ENCODE measurements at regions not wholly inside any gene's neighbourhood (a gene's known extent, or its start where the extent isn't known, plus 50 kb on each side); places are given as distances from the start of the nearest gene placed in this dataset.

GRCh38 chr14:62081012-62081612 is 318.9 kb downstream of the SNAPC1 start:
- Histone ChIP-seq H3K4me3 (ENCODE audit: low read depth in 1 of 2, low read length in 1 of 2) (no peak overlapping the region), H3K27ac (no peak overlapping the region), H3K9me3 (no peaks in the 10 kb centered on the region), H3K4me1 (ENCODE audit: control insufficient read depth in 1 of 2, insufficient read depth in 1 of 2, low read depth in 1 of 2, low read length in 1 of 2) (no peaks in the 10 kb centered on the region), H3K36me3 (no peaks in the 10 kb centered on the region), H3K27me3 (no peaks in the 10 kb centered on the region)
- no peak for TF ChIP-seq CTCF (IDR thresholded peaks at IDR 0.05)

GRCh38 chr14:62081951-62082350 is 319.7 kb downstream of the SNAPC1 start:
- H3K36me3 ChIP-seq: no peaks in the 10 kb centered on the region
- no peak for TF ChIP-seq CTCF (IDR thresholded peaks at IDR 0.05)
- no peaks in the 10 kb centered on the region for H3K4me1 ChIP-seq (ENCODE audit: control insufficient read depth in 1 of 2, insufficient read depth in 1 of 2, low read depth in 1 of 2, low read length in 1 of 2)
- no peaks in the 10 kb centered on the region for H3K27me3 ChIP-seq
- no peak overlapping the region for H3K27ac ChIP-seq
- no peaks in the 10 kb centered on the region for H3K9me3 ChIP-seq
- H3K4me3 ChIP-seq (ENCODE audit: low read depth in 1 of 2, low read length in 1 of 2): no peak overlapping the region

- no peaks in the 10 kb centered on the region for H3K9me3 ChIP-seq
- H3K4me3 ChIP-seq (ENCODE audit: low read depth in 1 of 2, low read length in 1 of 2): no peak overlapping the region
- H3K36me3 ChIP-seq: no peaks in the 10 kb centered on the region
- no peaks in the 10 kb centered on the region for H3K4me1 ChIP-seq (ENCODE audit: control insufficient read depth in 1 of 2, insufficient read depth in 1 of 2, low read depth in 1 of 2, low read length in 1 of 2)
- TF ChIP-seq CTCF (IDR thresholded peaks at IDR 0.05): no peak
- no peaks in the 10 kb centered on the region for H3K27me3 ChIP-seq
- no peak overlapping the region for H3K27ac ChIP-seq
Observed at GRCh38 chr14:62082779-62083178, 320.6 kb downstream of the SNAPC1 start.

DNA sequence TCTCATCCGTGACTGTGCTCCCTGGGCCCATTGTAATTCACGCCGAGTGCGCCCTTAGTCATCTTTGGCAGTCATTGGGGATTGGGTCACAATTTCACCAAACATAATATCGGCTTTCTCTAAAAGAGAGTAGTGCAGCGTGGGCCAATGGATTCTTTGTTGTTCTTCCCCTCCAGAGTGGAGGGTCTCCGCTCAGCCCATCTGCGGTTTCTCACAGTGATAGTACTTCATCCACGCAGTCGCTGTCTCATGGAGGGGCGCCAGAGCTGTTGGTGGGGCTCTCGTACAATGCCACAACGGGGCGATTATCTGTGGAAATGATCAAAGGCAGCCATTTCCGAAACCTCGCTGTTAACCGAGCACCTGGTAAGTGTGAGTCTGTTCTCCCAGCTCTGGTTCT is 321.8 kb downstream of the SNAPC1 start:
- Histone ChIP-seq H3K9me3 (no peaks in the 10 kb centered on the region), H3K27ac (no peak overlapping the region), H3K36me3 (no peaks in the 10 kb centered on the region), H3K4me1 (ENCODE audit: control insufficient read depth in 1 of 2, insufficient read depth in 1 of 2, low read depth in 1 of 2, low read length in 1 of 2) (no peaks in the 10 kb centered on the region), H3K27me3 (no peaks in the 10 kb centered on the region), H3K4me3 (ENCODE audit: low read depth in 1 of 2, low read length in 1 of 2) (no peak overlapping the region)
- TF ChIP-seq CTCF (IDR thresholded peaks at IDR 0.05): no peak

GRCh38 chr14:62087191-62087590 is 325.0 kb downstream of the SNAPC1 start:
- no peaks in the 10 kb centered on the region for H3K9me3 ChIP-seq
- H3K4me1 ChIP-seq (ENCODE audit: control insufficient read depth in 1 of 2, insufficient read depth in 1 of 2, low read depth in 1 of 2, low read length in 1 of 2): no peaks in the 10 kb centered on the region
- H3K36me3 ChIP-seq: no peaks in the 10 kb centered on the region
- no peaks in the 10 kb centered on the region for H3K27me3 ChIP-seq
- TF ChIP-seq CTCF (IDR thresholded peaks at IDR 0.05): no peak
- no peak overlapping the region for H3K4me3 ChIP-seq (ENCODE audit: low read depth in 1 of 2, low read length in 1 of 2)
- H3K27ac ChIP-seq: no peak overlapping the region

DNA sequence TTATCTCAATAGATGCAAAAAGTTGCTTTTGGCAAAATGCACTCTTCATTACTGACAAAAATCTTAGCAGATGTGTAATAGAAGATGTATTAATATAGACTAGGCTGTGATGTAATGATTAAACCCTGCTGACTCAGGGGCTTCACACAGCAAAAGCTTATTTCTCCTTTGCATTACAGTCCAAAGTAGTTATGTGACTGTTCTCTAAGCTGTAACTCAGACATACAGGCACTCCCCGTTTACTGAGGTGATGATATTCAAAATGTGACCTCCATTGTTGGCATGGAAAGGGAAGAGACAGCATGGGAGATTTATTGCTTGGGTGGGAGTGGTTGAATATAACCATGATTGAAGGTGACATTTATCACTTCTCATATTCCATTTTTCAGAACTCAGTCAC is 331.5 kb downstream of the SNAPC1 start:
- no peak overlapping the region for H3K4me3 ChIP-seq (ENCODE audit: low read depth in 1 of 2, low read length in 1 of 2)
- no peaks in the 10 kb centered on the region for H3K27me3 ChIP-seq
- H3K27ac ChIP-seq: no peak overlapping the region
- H3K36me3 ChIP-seq: no peaks in the 10 kb centered on the region
- no peak for TF ChIP-seq CTCF (IDR thresholded peaks at IDR 0.05)
- no peaks in the 10 kb centered on the region for H3K4me1 ChIP-seq (ENCODE audit: control insufficient read depth in 1 of 2, insufficient read depth in 1 of 2, low read depth in 1 of 2, low read length in 1 of 2)
- no peaks in the 10 kb centered on the region for H3K9me3 ChIP-seq

Data from neutrophil (primary cell).